Sigmoid colon (tissue), 4 donors: ENCODE measurements at regions not wholly inside any gene's neighbourhood (a gene's known extent, or its start where the extent isn't known, plus 50 kb on each side); places are given as distances from the start of the nearest gene placed in this dataset.

ENCODE experiments used
- EP300 ChIP-seq, 4 donors: sonication (generic); formaldehyde crosslinking; IDR thresholded peaks; one replicate each; pipeline ENCODE4 v1.6.1; 2017; ENCODE audit warnings: antibody characterized with exemption in 4 of 4
- POLR2A ChIP-seq, 2 donors: fragments of 450-650 bp; IDR thresholded peaks; one replicate each; pipeline ENCODE4 v1.6.1; 2016; ENCODE audit warnings: antibody characterized with exemption in 2 of 2, mild to moderate bottlenecking in 2 of 2, moderate library complexity in 2 of 2
- TF ChIP-seq, protein P1 (sequence below), 4 experiments: fragments of 450-650 bp in 3 of 4; fragments of 200-600 bp in 1 of 4; IDR thresholded peaks; one replicate each; pipeline ENCODE4 v1.5.1; 2016 to 2019; ENCODE audit warnings: antibody characterized with exemption in 4 of 4, mild to moderate bottlenecking in 3 of 4, moderate library complexity in 2 of 4

- TF ChIP-seq POLR2A (IDR thresholded peaks at IDR 0.05), result no peak
- TF ChIP-seq, protein P1, sequence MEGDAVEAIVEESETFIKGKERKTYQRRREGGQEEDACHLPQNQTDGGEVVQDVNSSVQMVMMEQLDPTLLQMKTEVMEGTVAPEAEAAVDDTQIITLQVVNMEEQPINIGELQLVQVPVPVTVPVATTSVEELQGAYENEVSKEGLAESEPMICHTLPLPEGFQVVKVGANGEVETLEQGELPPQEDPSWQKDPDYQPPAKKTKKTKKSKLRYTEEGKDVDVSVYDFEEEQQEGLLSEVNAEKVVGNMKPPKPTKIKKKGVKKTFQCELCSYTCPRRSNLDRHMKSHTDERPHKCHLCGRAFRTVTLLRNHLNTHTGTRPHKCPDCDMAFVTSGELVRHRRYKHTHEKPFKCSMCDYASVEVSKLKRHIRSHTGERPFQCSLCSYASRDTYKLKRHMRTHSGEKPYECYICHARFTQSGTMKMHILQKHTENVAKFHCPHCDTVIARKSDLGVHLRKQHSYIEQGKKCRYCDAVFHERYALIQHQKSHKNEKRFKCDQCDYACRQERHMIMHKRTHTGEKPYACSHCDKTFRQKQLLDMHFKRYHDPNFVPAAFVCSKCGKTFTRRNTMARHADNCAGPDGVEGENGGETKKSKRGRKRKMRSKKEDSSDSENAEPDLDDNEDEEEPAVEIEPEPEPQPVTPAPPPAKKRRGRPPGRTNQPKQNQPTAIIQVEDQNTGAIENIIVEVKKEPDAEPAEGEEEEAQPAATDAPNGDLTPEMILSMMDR (IDR thresholded peaks at IDR 0.05), result no peak
- TF ChIP-seq EP300 (IDR thresholded peaks at IDR 0.05), result no peak
Observed at GRCh38 chr4:164648151-164648848, 105.6 kb upstream of the SMIM31 start.
